GM12878 (cell line): ENCODE measurements at regions not wholly inside any gene's neighbourhood (a gene's known extent, or its start where the extent isn't known, plus 50 kb on each side); places are given as distances from the start of the nearest gene placed in this dataset.
A peak's percentile ranks its signal among the peaks of the same experiment; 100 is the strongest.

Experiments
- ATAC-seq: fragments of 200-7000 bp; cut with Tn5 transposase; 3 replicates; pipeline ENCODE4 v1.9.1; 2020; ENCODE audit warnings: mild to moderate bottlenecking, moderate library complexity
- BruUV-seq: library from RNA; stranded (reverse); fragments of 400-500 nt; replicated peaks from 2 replicates; lab custom pipeline; 2021; lab: Mats Ljungman, UMichigan
- CTCF ChIA-PET: fragments of 300-600 bp; sonication (Branson Sonifier 250); formaldehyde crosslinking; extraction: SDS; loops from one replicate; lab custom pipeline; 2021; ENCODE audit warnings: inconsistent platforms; lab: Yijun Ruan, JAX
- POLR2A ChIA-PET: fragments of 350-600 bp; formaldehyde crosslinking; extraction: SDS; loops from one replicate; lab custom pipeline; 2021; ENCODE audit warnings: inconsistent platforms; lab: Charles Lee
- RAD21 ChIA-PET: fragments of 300-600 bp; sonication (Branson Sonifier 250); formaldehyde crosslinking; loops from one replicate; lab custom pipeline; 2023; ENCODE audit warnings: antibody characterized with exemption; ENCODE audit not compliant: unreplicated experiment; lab: Charles Lee
- SMC1A ChIA-PET: fragments of 300-600 bp; sonication (Branson Sonifier 250); formaldehyde crosslinking; loops from one replicate; lab custom pipeline; 2023; ENCODE audit not compliant: unreplicated experiment, uncharacterized antibody; lab: Charles Lee
- DNase-seq: peaks from one replicate; pipeline ENCODE4 v3.0.0-alpha.2; 2011; ENCODE audit warnings: low read depth, low spot score
- FAIRE-seq: peaks from 3 replicates; lab custom pipeline; 2011; peaks lifted over from hg19 to GRCh38; lab: Jason Lieb, UNC
- H2AFZ ChIP-seq: 2 replicates; pipeline ENCODE4 v1.6.0; 2011; ENCODE audit warnings: low read depth, low read length, control low read depth; ENCODE audit not compliant: control insufficient read depth
- H3K27ac ChIP-seq: 2 replicates; pipeline ENCODE4 v1.5.1; 2011; ENCODE audit warnings: control low read depth; ENCODE audit not compliant: control insufficient read depth, insufficient read depth
- H3K27me3 ChIP-seq, 2 experiments: replicated peaks in 1 of 2; 2 replicates each; pipeline versions ENCODE4 v1.6.0 to v1.6.1; 2011; ENCODE audit warnings: low read length in 1 of 2; ENCODE audit not compliant: control insufficient read depth in 2 of 2, insufficient read depth in 2 of 2
- H3K36me3 ChIP-seq, 2 experiments: 2 replicates each; pipeline ENCODE4 v1.5.1; 2011; ENCODE audit warnings: low read length in 1 of 2; ENCODE audit not compliant: control insufficient read depth in 2 of 2, insufficient read depth in 2 of 2
- H3K4me1 ChIP-seq: 2 replicates; pipeline ENCODE4 v1.6.1; 2011; ENCODE audit warnings: mild to moderate bottlenecking, low read length, moderate library complexity, mixed read lengths; ENCODE audit not compliant: control insufficient read depth, insufficient read depth
- H3K4me2 ChIP-seq: 2 replicates; pipeline ENCODE4 v1.6.0; 2011; ENCODE audit warnings: control low read depth; ENCODE audit not compliant: control insufficient read depth, insufficient read depth
- H3K4me3 ChIP-seq: fragments of 200-600 bp; sonication (generic); 2 replicates; pipeline ENCODE4 v1.5.1; 2016
- H3K79me2 ChIP-seq: 2 replicates; pipeline ENCODE4 v1.6.0; 2011; ENCODE audit warnings: low read length; ENCODE audit not compliant: control insufficient read depth, insufficient read depth
- H3K9ac ChIP-seq: 2 replicates; pipeline ENCODE4 v1.8.0; 2011; ENCODE audit warnings: low read length, control low read depth, mixed read lengths; ENCODE audit not compliant: control insufficient read depth, insufficient read depth
- H3K9me3 ChIP-seq: replicated peaks from 3 replicates; pipeline ENCODE4 v1.5.1; 2011; ENCODE audit warnings: mild to moderate bottlenecking, low read length; ENCODE audit not compliant: control insufficient read depth, insufficient read depth
- H4K20me1 ChIP-seq: 2 replicates; pipeline ENCODE4 v1.6.0; 2011; ENCODE audit not compliant: control insufficient read depth, insufficient read depth
- CREM ChIP-seq: IDR thresholded peaks from 2 replicates; pipeline ENCODE4 v1.6.1; 2014; ENCODE audit warnings: antibody characterized with exemption, low read depth
- CUX1 ChIP-seq: IDR thresholded peaks from 2 replicates; pipeline ENCODE4 v1.6.1; 2012; ENCODE audit warnings: improper control_type of control experiment, low read depth, low read length; ENCODE audit not compliant: insufficient replicate concordance
- EGR1 ChIP-seq, 2 experiments: IDR thresholded peaks; 1 replicate in 1 of 2; 2 replicates in 1 of 2; pipeline ENCODE4 v1.6.1; 2011 to 2012; ENCODE audit warnings: low read depth in 2 of 2, low read length in 2 of 2, borderline replicate concordance in 1 of 2, mild to moderate bottlenecking in 1 of 2, moderate library complexity in 1 of 2
- RB1 ChIP-seq: fragments of 450-650 bp; formaldehyde crosslinking; IDR thresholded peaks from 2 replicates; pipeline ENCODE4 v1.6.1; 2017; ENCODE audit warnings: mild to moderate bottlenecking, borderline replicate concordance
- ZBED1 ChIP-seq: IDR thresholded peaks from 2 replicates; pipeline ENCODE4 v1.6.1; 2016; ENCODE audit warnings: borderline replicate concordance
- WGBS: methylation state at CpG from one replicate; pipeline ENCODE4 v1.1.6; 2016; ENCODE audit warnings: low lambda C conversion rate; ENCODE audit not compliant: insufficient replicate concordance, insufficient coverage; ENCODE audit errors: missing lambda C conversion rate; 5-methylcytosine and 5-hydroxymethylcytosine counted together
- in situ Hi-C: fragments of 300-500 bp; cut with MboI; formaldehyde crosslinking; loops from 9 replicates; pipeline ENCODE4 v1.14.3; 2018; ENCODE audit warnings: mixed read lengths
- intact Hi-C: fragments of 100-400 bp; cut with micrococcal nuclease; formaldehyde crosslinking; loops from one replicate; pipeline ENCODE4 v1.14.2; 2022; ENCODE audit not compliant: unreplicated experiment
- TF ChIP-seq, protein P1 (sequence below): fragments of 450-650 bp; IDR thresholded peaks from 2 replicates; pipeline ENCODE4 v1.6.1; 2016; ENCODE audit warnings: mild to moderate bottlenecking

DNA sequence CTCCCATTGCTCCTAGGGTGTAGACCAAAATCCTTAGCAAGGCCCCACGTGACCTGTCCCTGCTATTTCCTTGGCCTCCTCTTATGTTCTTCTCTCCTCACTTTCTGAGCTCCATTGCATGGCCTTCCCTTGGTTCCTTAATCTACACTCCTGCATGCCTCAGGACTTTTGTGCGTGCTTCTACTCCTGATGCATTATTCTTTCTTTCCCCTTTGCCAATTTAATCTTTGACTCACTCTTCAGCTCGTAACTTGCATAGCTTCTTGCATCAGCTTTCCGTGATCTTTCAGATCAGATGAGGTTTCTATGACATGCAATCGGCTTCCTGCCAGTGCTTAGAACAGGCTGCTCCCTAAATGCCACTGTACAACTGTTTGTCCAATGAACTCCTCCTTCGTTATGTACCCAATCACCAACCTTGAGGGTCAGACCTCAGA lies 261.6 kb upstream of the CADM1 start:
- no peaks in the 10 kb centered on the region; the same call in 2 of the 3 replicates for H3K9me3 ChIP-seq
- no peak for TF ChIP-seq RB1
- TF ChIP-seq CUX1, result no peak
- no peak for TF ChIP-seq CREM
- no peak for TF ChIP-seq EGR1 (IDR thresholded peaks at IDR 0.05; ENCODE audit: borderline replicate concordance in 1 of 2, low read depth in 2 of 2, low read length in 2 of 2)
- TF ChIP-seq, protein P1, sequence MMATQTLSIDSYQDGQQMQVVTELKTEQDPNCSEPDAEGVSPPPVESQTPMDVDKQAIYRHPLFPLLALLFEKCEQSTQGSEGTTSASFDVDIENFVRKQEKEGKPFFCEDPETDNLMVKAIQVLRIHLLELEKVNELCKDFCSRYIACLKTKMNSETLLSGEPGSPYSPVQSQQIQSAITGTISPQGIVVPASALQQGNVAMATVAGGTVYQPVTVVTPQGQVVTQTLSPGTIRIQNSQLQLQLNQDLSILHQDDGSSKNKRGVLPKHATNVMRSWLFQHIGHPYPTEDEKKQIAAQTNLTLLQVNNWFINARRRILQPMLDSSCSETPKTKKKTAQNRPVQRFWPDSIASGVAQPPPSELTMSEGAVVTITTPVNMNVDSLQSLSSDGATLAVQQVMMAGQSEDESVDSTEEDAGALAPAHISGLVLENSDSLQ, result no peak
- no peak for TF ChIP-seq ZBED1
- TF ChIP-seq, all 136 proteins: peak for 0
- H3K9ac ChIP-seq, result no peak overlapping the region
- SMC1A ChIA-PET, result no interaction called here
- 17% methylated on average over 6 of the region's 6 CpGs for WGBS
- H3K27ac ChIP-seq, result no peak overlapping the region
- RAD21 ChIA-PET, result no interaction called here
- no peaks in the 10 kb centered on the region for H3K4me1 ChIP-seq
- no TSS peak for BruUV-seq
- in situ Hi-C loops, result no loop called here
- ATAC-seq (peak; percentile 31; the same call in 2 of the 3 replicates), DNase-seq (no peak), FAIRE-seq (no peak)
- no peak overlapping the region for H2AFZ ChIP-seq
- POLR2A ChIA-PET, result no interaction called here
- no peak overlapping the region for H3K4me2 ChIP-seq
- no peak overlapping the region for H3K4me3 ChIP-seq
- H3K79me2 ChIP-seq, result no peaks in the 10 kb centered on the region
- no peaks in the 10 kb centered on the region for H4K20me1 ChIP-seq
- peaks cover 0 to 2% of the 10 kb centered on the region in 2 experiments; a peak in 2 of 4 replicates for H3K27me3 ChIP-seq
- CTCF ChIA-PET, result interaction anchor here (1.2 kb wide), 1 partner anchor 14 kb away, joined by 3 read pairs; no protein-coding TSS in a partner anchor
- no peaks in the 10 kb centered on the region for H3K36me3 ChIP-seq
- intact Hi-C loops, result no loop called here
